Fibroblast of mammary gland (primary cell): ENCODE measurements at regions not wholly inside any gene's neighbourhood (a gene's known extent, or its start where the extent isn't known, plus 50 kb on each side); places are given as distances from the start of the nearest gene placed in this dataset.
A peak's percentile ranks its signal among the peaks of the same experiment; 100 is the strongest.

Source experiments
- DNase-seq: peaks from one replicate; pipeline ENCODE4 v3.0.0-alpha.2; 2010; ENCODE audit warnings: low read depth
- H3K4me3 ChIP-seq: 2 replicates; pipeline ENCODE4 v1.5.1; 2011; ENCODE audit warnings: low read depth, mild to moderate bottlenecking, low read length, moderate library complexity; ENCODE audit not compliant: control insufficient read depth
- TF ChIP-seq, protein P1 (sequence below): conservative IDR thresholded peaks from 2 replicates; pipeline ENCODE4 v1.5.1; 2011; ENCODE audit warnings: low read depth, low read length, inconsistent platforms; ENCODE audit not compliant: control insufficient read depth, insufficient read depth

DNA sequence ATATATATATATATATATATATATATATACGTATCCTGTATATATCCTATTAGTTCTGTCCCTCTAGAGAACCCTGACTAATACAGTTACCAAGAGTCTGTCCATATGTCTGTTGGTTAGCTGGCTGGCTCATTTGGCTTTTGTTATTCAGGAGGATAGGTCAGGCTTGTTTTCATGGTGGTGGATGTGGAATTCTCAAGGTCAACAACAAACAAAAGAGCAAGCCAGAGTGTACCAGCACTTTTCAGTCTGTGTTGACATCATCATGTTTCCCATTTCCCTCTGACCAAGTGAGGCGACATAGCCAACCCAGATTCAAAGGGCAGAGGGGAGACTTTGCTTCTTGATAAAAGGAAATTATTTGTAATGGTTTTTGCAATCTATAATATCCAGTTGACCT, 88.5 kb upstream of the PTCHD4 start:
- TF ChIP-seq, protein P1, sequence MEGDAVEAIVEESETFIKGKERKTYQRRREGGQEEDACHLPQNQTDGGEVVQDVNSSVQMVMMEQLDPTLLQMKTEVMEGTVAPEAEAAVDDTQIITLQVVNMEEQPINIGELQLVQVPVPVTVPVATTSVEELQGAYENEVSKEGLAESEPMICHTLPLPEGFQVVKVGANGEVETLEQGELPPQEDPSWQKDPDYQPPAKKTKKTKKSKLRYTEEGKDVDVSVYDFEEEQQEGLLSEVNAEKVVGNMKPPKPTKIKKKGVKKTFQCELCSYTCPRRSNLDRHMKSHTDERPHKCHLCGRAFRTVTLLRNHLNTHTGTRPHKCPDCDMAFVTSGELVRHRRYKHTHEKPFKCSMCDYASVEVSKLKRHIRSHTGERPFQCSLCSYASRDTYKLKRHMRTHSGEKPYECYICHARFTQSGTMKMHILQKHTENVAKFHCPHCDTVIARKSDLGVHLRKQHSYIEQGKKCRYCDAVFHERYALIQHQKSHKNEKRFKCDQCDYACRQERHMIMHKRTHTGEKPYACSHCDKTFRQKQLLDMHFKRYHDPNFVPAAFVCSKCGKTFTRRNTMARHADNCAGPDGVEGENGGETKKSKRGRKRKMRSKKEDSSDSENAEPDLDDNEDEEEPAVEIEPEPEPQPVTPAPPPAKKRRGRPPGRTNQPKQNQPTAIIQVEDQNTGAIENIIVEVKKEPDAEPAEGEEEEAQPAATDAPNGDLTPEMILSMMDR: no peak
- no peak for DNase-seq
- no peak overlapping the region for H3K4me3 ChIP-seq

DNA sequence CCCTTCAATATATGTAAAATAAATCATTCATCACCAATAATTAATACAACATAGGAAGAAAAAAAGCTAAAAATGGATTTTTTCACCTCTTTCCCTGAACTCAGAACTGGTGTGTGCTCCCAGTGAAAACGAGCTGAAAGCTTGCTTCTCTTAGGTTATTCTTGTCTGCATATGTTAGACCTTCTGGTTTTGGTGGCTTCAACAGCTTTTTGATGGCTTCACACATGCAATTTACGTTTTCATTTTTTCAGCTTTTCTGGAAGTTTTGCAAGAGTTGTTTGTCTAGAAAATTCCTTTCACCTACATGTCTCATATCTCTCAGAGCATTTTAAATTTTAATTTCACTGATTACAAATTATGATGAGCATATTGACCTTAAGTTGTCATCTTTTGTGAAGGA, 86.9 kb upstream of the PTCHD4 start:
- TF ChIP-seq, protein P1: no peak
- DNase-seq: no peak
- no peak overlapping the region for H3K4me3 ChIP-seq

DNA sequence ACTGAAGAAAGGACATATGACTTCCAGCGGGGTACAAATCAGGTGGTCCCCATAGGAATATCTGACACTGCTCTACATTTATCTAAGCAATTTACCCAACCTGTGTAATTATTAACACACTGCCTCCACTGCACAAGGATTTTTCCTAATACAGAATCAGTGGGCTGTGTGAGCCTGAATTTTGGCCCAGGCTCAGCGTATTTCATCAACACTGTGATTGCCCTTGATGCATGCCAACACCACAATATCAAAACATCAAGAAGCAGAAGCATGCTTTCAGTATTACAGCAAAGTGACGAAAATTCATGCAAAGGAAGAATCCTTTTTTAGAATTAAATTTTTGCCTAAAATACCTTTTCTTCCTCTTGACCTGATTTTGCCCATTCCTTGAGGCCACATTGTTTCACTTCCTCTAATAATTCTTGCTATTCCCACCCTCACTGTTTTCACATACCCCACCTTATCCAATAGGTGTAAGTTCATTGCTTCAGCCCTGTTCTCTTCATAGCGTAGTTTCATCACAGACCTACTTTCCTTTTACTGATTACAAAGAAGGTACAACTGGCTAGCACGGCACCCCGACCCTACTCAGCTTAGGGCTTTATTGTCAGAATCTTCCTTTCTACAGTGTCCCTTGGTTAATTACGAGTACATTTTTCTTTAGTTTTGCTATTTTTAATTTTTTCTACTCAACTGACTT, 83.7 kb upstream of the PTCHD4 start:
- DNase-seq: no peak
- no peak overlapping the region for H3K4me3 ChIP-seq
- TF ChIP-seq, protein P1: no peak

DNA sequence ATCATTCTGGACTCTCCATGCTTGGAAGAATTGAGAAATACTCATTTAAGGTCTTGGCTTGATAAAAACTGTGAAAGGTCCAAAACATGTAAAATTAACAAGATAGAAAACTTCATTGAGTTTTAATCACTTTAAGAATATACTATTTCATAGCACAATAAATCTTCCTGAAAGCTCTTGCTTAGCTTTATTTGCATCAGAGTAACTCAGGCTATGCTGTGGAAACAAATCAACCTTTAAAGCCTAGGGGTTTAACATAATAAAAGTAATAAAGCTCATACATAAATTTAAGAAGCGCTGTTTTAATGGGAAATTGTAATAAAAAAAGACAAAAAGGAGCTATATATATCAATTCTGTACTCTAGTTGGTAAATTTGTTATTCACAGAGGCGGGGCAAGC, 77.2 kb upstream of the PTCHD4 start:
- TF ChIP-seq, protein P1: no peak
- no peak overlapping the region for H3K4me3 ChIP-seq
- no peak for DNase-seq

DNA sequence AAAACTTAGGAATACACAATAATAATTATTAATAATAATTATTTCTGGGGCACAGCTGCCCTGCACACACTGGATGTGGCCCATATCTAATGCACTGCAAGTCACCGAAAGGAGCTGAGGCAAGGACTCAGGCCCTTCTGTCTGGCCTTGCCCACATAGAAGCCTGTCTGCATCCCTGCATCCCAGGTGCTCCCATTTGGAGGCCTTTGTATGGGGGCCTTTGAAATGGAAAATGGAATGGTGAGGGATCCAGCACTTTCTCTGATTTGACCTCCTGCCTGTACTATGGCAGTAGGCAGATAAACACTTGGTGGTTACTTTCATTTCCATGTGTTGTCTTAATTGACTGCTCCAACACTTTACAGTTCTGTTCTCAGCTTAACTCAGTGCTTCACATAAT, 75.7 kb upstream of the PTCHD4 start:
- H3K4me3 ChIP-seq: no peak overlapping the region
- TF ChIP-seq, protein P1: no peak
- no peak for DNase-seq

DNA sequence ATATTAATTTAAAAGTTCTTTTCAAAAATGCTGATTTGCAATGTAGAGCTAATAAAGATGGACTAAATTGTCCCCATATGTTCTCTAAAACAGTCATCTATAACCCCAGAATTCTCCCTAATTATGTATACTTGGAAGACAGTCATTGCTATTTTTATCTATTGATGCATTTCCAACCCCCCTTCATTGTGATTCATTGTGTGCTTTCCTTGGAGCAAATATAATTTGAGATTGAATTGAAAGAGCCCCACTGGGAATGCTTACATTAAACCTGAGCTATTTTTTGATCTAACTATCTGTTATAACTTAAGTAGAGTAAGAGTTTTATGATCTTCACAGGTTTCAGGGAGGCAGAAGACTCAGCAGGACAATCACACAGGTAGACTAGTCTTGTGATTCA, 73.7 kb upstream of the PTCHD4 start:
- TF ChIP-seq, protein P1: no peak
- DNase-seq: peak; percentile 77
- H3K4me3 ChIP-seq: no peak overlapping the region

DNA sequence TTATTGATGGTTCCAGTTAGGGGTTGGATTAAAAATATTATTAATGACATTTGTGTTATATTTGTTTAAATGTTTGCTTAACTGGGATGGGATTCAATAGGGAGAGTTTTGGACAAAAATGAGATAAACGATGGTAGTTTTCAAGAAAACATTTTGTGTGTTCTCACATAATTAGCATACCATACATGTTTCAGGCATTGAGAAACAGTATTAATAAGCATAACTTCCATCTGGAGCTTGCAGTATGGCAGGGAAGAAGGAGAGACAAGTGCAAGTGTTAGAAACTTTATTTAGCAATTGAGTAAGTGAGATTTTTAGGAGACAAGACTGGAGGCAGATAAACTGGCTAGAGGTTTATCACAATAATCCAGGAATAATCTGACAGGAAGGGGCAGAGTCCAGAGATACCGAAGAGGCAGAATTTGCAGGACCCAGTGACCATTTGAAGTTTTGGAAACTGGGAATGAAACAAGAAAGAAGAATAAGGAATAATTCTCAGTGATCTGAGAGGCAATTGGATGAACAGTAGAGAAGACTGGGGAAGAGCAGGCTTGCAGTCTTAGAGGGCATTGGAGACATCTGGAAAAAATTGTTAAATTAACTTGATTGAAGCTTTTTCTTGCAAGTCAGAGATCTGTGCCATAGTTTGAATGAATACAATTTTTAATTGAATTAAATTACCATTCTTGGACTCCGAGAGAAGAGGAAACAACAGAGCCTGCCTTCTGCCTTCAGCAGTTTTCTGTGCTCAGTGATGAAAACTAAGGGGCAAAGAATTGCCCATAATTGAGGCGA, 73.0 kb upstream of the PTCHD4 start:
- no peak overlapping the region for H3K4me3 ChIP-seq
- peak; percentile 8 for DNase-seq
- TF ChIP-seq, protein P1: no peak
